ENCODE measurements at regions not wholly inside any gene's neighbourhood (a gene's known extent, or its start where the extent isn't known, plus 50 kb on each side); places are given as distances from the start of the nearest gene placed in this dataset.
"Not testable (repeated sequence)": the region's sequence is repeated elsewhere in the genome, so short reads cannot be mapped to it uniquely, and the experiment has no call there.

DNA sequence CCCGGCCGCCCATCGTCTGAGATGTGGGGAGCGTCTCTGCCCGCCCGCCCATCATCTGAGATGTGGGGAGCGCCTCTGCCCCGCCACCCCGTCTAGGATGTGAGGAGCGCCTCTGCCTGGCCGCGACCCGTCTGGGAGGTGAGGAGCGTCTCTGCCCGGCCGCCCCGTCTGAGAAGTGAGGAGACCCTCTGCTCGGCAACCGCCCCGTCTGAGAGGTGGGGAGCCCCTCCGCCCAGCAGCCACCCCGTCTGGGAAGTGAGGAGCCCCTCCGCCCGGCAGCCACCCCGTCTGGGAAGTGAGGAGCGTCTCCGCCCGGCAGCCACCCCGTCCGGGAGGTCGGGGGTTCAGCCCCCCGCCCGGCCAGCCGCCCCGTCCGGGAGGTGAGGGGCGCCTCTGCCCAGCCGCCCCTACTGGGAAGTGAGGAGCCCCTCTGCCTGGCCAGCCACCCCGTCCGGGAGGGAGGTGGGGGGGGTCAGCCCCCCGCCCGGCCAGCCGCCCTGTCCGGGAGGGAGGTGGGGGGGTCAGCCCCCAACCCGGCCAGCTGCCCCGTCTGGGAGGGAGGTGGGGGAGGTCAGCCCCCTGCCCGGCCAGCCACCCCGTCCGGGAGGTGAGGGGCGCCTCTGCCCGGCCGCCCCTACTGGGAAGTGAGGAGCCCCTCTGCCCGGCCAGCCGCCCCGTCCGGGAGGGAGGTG is 54.9 kb upstream of the CACHD1 start:
- TF ChIP-seq, protein P1, sequence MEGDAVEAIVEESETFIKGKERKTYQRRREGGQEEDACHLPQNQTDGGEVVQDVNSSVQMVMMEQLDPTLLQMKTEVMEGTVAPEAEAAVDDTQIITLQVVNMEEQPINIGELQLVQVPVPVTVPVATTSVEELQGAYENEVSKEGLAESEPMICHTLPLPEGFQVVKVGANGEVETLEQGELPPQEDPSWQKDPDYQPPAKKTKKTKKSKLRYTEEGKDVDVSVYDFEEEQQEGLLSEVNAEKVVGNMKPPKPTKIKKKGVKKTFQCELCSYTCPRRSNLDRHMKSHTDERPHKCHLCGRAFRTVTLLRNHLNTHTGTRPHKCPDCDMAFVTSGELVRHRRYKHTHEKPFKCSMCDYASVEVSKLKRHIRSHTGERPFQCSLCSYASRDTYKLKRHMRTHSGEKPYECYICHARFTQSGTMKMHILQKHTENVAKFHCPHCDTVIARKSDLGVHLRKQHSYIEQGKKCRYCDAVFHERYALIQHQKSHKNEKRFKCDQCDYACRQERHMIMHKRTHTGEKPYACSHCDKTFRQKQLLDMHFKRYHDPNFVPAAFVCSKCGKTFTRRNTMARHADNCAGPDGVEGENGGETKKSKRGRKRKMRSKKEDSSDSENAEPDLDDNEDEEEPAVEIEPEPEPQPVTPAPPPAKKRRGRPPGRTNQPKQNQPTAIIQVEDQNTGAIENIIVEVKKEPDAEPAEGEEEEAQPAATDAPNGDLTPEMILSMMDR (IDR thresholded peaks at IDR 0.05; ENCODE audit: low read depth, low read length): not testable (repeated sequence)
- TF ChIP-seq EZH2phosphoT487 (IDR thresholded peaks at IDR 0.05; ENCODE audit: low read depth): not testable (repeated sequence)

All from OCI-LY3 (cell line).